ENCODE measurements at regions not wholly inside any gene's neighbourhood (a gene's known extent, or its start where the extent isn't known, plus 50 kb on each side); places are given as distances from the start of the nearest gene placed in this dataset.

- Mint-ChIP-seq H3K4me1 (no peaks in the 10 kb centered on the region), H3K4me3 (no peak overlapping the region), H3K9me3 (peaks cover 0 to 9% (median 3%) of the 10 kb centered on the region in 7 donors), H3K27ac (no peak overlapping the region), H3K36me3 (no peaks in the 10 kb centered on the region), H3K27me3 (ENCODE audit: low read depth in 3 of 3) (no peaks in the 10 kb centered on the region)
- H3K4me1 ChIP-seq (ENCODE audit: control insufficient read depth in 1 of 2, insufficient read depth in 2 of 2, low read length in 2 of 2), result no peaks in the 10 kb centered on the region
- no peak overlapping the region for H3K4me2 ChIP-seq (replicated peaks; ENCODE audit: extremely low read depth, low read length, poor library complexity, severe bottlenecking)
- DNase-seq, result no peak
- H3K4me3 ChIP-seq (replicated peaks in 1 of 3; ENCODE audit: low read depth in 2 of 3, low read length in 3 of 3), result no peak overlapping the region
- no peaks in the 10 kb centered on the region for H3K79me2 ChIP-seq (ENCODE audit: insufficient read depth, low read length)
- intact Hi-C loops (cut with micrococcal nuclease), result no loop called here
- peaks cover 0 to 2% of the 10 kb centered on the region in 2 donors for H3K9me3 ChIP-seq (replicated peaks in 1 of 2; ENCODE audit: control insufficient read depth in 1 of 2, insufficient read depth in 1 of 2, low read length in 2 of 2)
- no peak overlapping the region for H3K27ac ChIP-seq (ENCODE audit: low read depth in 1 of 2, low read length in 2 of 2)
- no peak for TF ChIP-seq CTCF (IDR thresholded peaks at IDR 0.05)
- no peak overlapping the region for H3K9ac ChIP-seq (ENCODE audit: insufficient read depth, low read length, poor library complexity, severe bottlenecking)
- no peak overlapping the region for H2AFZ ChIP-seq (ENCODE audit: insufficient read depth, low read depth, low read length, poor library complexity, severe bottlenecking)
- H3K36me3 ChIP-seq (replicated peaks in 1 of 2; ENCODE audit: control insufficient read depth in 1 of 2, insufficient read depth in 2 of 2, low read length in 2 of 2), result no peaks in the 10 kb centered on the region
- H4K20me1 ChIP-seq (ENCODE audit: insufficient read depth, low read length), result no peaks in the 10 kb centered on the region
- no peaks in the 10 kb centered on the region for H3K27me3 ChIP-seq (ENCODE audit: control insufficient read depth in 2 of 2, insufficient read depth in 2 of 2, low read length in 2 of 2)
Measured at GRCh38 chr13:73542446-73542845, 483.6 kb downstream of the KLF5 start.

GRCh38 chr13:73536865-73537264, 478.1 kb downstream of the KLF5 start:
- H3K27me3 ChIP-seq (ENCODE audit: control insufficient read depth in 2 of 2, insufficient read depth in 2 of 2, low read length in 2 of 2), result no peaks in the 10 kb centered on the region
- no peak overlapping the region for H2AFZ ChIP-seq (ENCODE audit: insufficient read depth, low read depth, low read length, poor library complexity, severe bottlenecking)
- Mint-ChIP-seq H3K27me3 (ENCODE audit: low read depth in 3 of 3) (peaks cover 0 to 1% (median 0%) of the 10 kb centered on the region in 3 donors), H3K4me1 (no peaks in the 10 kb centered on the region), H3K4me3 (no peak overlapping the region), H3K27ac (no peak overlapping the region), H3K36me3 (no peaks in the 10 kb centered on the region), H3K9me3 (peaks cover 0 to 10% (median under 1%) of the 10 kb centered on the region in 7 donors)
- no peak for TF ChIP-seq CTCF (IDR thresholded peaks at IDR 0.05)
- H3K9ac ChIP-seq (ENCODE audit: insufficient read depth, low read length, poor library complexity, severe bottlenecking), result no peak overlapping the region
- no peaks in the 10 kb centered on the region for H3K9me3 ChIP-seq (replicated peaks in 1 of 2; ENCODE audit: control insufficient read depth in 1 of 2, insufficient read depth in 1 of 2, low read length in 2 of 2)
- no peak overlapping the region for H3K4me3 ChIP-seq (replicated peaks in 1 of 3; ENCODE audit: low read depth in 2 of 3, low read length in 3 of 3)
- no peaks in the 10 kb centered on the region for H3K4me1 ChIP-seq (ENCODE audit: control insufficient read depth in 1 of 2, insufficient read depth in 2 of 2, low read length in 2 of 2)
- H3K36me3 ChIP-seq (replicated peaks in 1 of 2; ENCODE audit: control insufficient read depth in 1 of 2, insufficient read depth in 2 of 2, low read length in 2 of 2), result no peaks in the 10 kb centered on the region
- no peak for DNase-seq
- intact Hi-C loops (cut with micrococcal nuclease), result no loop called here
- no peak overlapping the region for H3K27ac ChIP-seq (ENCODE audit: low read depth in 1 of 2, low read length in 2 of 2)
- no peaks in the 10 kb centered on the region for H4K20me1 ChIP-seq (ENCODE audit: insufficient read depth, low read length)
- H3K79me2 ChIP-seq (ENCODE audit: insufficient read depth, low read length), result no peaks in the 10 kb centered on the region
- no peak overlapping the region for H3K4me2 ChIP-seq (replicated peaks; ENCODE audit: extremely low read depth, low read length, poor library complexity, severe bottlenecking)
- WGBS (ENCODE audit: insufficient coverage), result 100% methylated on average over 2 of the region's 4 CpGs

Data from CD14-positive monocyte (primary cell).